Loucy (cell line): ENCODE measurements at regions not wholly inside any gene's neighbourhood (a gene's known extent, or its start where the extent isn't known, plus 50 kb on each side); places are given as distances from the start of the nearest gene placed in this dataset.
"Not testable (repeated sequence)": the region's sequence is repeated elsewhere in the genome, so short reads cannot be mapped to it uniquely, and the experiment has no call there.

Experiments used
- H2AFZ ChIP-seq: fragments of 200-600 bp; sonication (generic); 2 replicates; pipeline ENCODE4 v1.6.0; 2016; ENCODE audit warnings: antibody characterized with exemption, mild to moderate bottlenecking, low read length, moderate library complexity
- H3F3A ChIP-seq: fragments of 200-600 bp; 2 replicates; pipeline ENCODE4 v1.6.0; 2016; ENCODE audit warnings: antibody characterized with exemption, low read depth, mild to moderate bottlenecking
- H3K27me3 ChIP-seq: fragments of 200-600 bp; sonication (generic); 2 replicates; pipeline ENCODE4 v1.6.1; 2014; ENCODE audit warnings: low read length, mild to moderate bottlenecking; ENCODE audit not compliant: insufficient read depth, poor library complexity, severe bottlenecking
- H3K36me3 ChIP-seq: fragments of 200-600 bp; sonication (generic); 2 replicates; pipeline ENCODE4 v1.6.1; 2016; ENCODE audit warnings: low read length; ENCODE audit not compliant: insufficient read depth
- H3K4me1 ChIP-seq: fragments of 200-600 bp; sonication (generic); 2 replicates; pipeline ENCODE4 v1.5.1; 2014; ENCODE audit warnings: low read length, mild to moderate bottlenecking; ENCODE audit not compliant: insufficient read depth, poor library complexity, severe bottlenecking
- H3K4me2 ChIP-seq: fragments of 200-600 bp; sonication (generic); 2 replicates; pipeline ENCODE4 v1.6.0; 2014; ENCODE audit warnings: antibody characterized with exemption, low read length, low read depth, mild to moderate bottlenecking; ENCODE audit not compliant: poor library complexity, severe bottlenecking
- H3K4me3 ChIP-seq: fragments of 200-600 bp; sonication (generic); 2 replicates; pipeline ENCODE4 v1.5.1; 2014; ENCODE audit warnings: low read length, mild to moderate bottlenecking, mixed read lengths; ENCODE audit not compliant: poor library complexity, severe bottlenecking
- H3K79me2 ChIP-seq: fragments of 200-600 bp; sonication (generic); 2 replicates; pipeline ENCODE4 v1.6.1; 2014; ENCODE audit warnings: low read length; ENCODE audit not compliant: insufficient read depth
- H3K9ac ChIP-seq: fragments of 200-600 bp; sonication (generic); 2 replicates; pipeline ENCODE4 v1.6.0; 2014; ENCODE audit warnings: mild to moderate bottlenecking, low read depth, low read length, moderate library complexity; ENCODE audit not compliant: poor library complexity, severe bottlenecking
- H3K9me2 ChIP-seq: fragments of 200-600 bp; sonication (generic); replicated peaks from 2 replicates; pipeline ENCODE4 v1.6.1; 2016; ENCODE audit warnings: low read depth, low read length, mixed read lengths
- H3K9me3 ChIP-seq: fragments of 200-600 bp; sonication (generic); 2 replicates; pipeline ENCODE4 v1.6.1; 2014; ENCODE audit warnings: mild to moderate bottlenecking, antibody characterized with exemption, low read length, low read depth; ENCODE audit not compliant: insufficient read depth
- H4K20me1 ChIP-seq: fragments of 200-600 bp; sonication (generic); 2 replicates; pipeline ENCODE4 v1.6.0; 2014; ENCODE audit warnings: antibody characterized with exemption, low read length, mild to moderate bottlenecking; ENCODE audit not compliant: insufficient read depth, poor library complexity, severe bottlenecking
- CTCF ChIP-seq: fragments of 200-600 bp; sonication (generic); conservative IDR thresholded peaks from 2 replicates; pipeline ENCODE4 v1.5.1; 2014; ENCODE audit warnings: mild to moderate bottlenecking, antibody characterized with exemption, low read length
- EZH2phosphoT487 ChIP-seq: fragments of 200-600 bp; IDR thresholded peaks from 2 replicates; pipeline ENCODE4 v1.6.1; 2018; ENCODE audit warnings: antibody characterized with exemption, mild to moderate bottlenecking, moderate library complexity, borderline replicate concordance

GRCh38 chr14:28398506-28398905 is 368.1 kb upstream of the FOXG1 start:
- Histone ChIP-seq H2AFZ (no peak overlapping the region), H3K9ac (no peak overlapping the region), H3K27me3 (no peaks in the 10 kb centered on the region), H3K4me2 (no peak overlapping the region), H3K9me2 (no peaks in the 10 kb centered on the region), H3K4me1 (no peaks in the 10 kb centered on the region), H4K20me1 (no peaks in the 10 kb centered on the region), H3F3A (no peaks in the 10 kb centered on the region), H3K4me3 (no peak overlapping the region), H3K79me2 (no peaks in the 10 kb centered on the region), H3K9me3 (peaks cover 1% of the 10 kb centered on the region; the same call in 1 of the 2 replicates), H3K36me3 (no peaks in the 10 kb centered on the region)
- TF ChIP-seq EZH2phosphoT487 (no peak), CTCF (no peak)

- H3F3A ChIP-seq, H3K27me3 ChIP-seq, H4K20me1 ChIP-seq, H3K4me1 ChIP-seq, H3K4me2 ChIP-seq, H3K36me3 ChIP-seq, H3K79me2 ChIP-seq, H3K4me3 ChIP-seq, H3K9me2 ChIP-seq, H2AFZ ChIP-seq, H3K9me3 ChIP-seq, H3K9ac ChIP-seq: not testable (repeated sequence)
These were observed 364.9 kb upstream of the FOXG1 start for GRCh38 chr14:28401705-28402104.

GRCh38 chr14:28406196-28406595 is 360.4 kb upstream of the FOXG1 start:
- Histone ChIP-seq H3K9me3 (peaks cover 6% of the 10 kb centered on the region; the same call in 1 of the 2 replicates), H3K27me3 (no peaks in the 10 kb centered on the region), H3K4me3 (no peak overlapping the region), H3K9me2 (no peaks in the 10 kb centered on the region), H2AFZ (no peak overlapping the region), H3K4me2 (no peak overlapping the region), H3K4me1 (no peaks in the 10 kb centered on the region), H3K79me2 (no peaks in the 10 kb centered on the region), H3K9ac (no peak overlapping the region), H3F3A (no peaks in the 10 kb centered on the region), H3K36me3 (no peaks in the 10 kb centered on the region), H4K20me1 (no peaks in the 10 kb centered on the region)
- TF ChIP-seq EZH2phosphoT487 (no peak), CTCF (no peak)

GRCh38 chr14:28407031-28407825 is 359.4 kb upstream of the FOXG1 start:
- H2AFZ ChIP-seq: no peak overlapping the region
- no peaks in the 10 kb centered on the region for H3K36me3 ChIP-seq
- no peaks in the 10 kb centered on the region for H3K4me1 ChIP-seq
- H3K4me2 ChIP-seq: no peak overlapping the region
- no peaks in the 10 kb centered on the region for H3K79me2 ChIP-seq
- no peaks in the 10 kb centered on the region for H3F3A ChIP-seq
- peaks cover 6% of the 10 kb centered on the region; the same call in 1 of the 2 replicates for H3K9me3 ChIP-seq
- H3K27me3 ChIP-seq: no peaks in the 10 kb centered on the region
- H3K9ac ChIP-seq: no peak overlapping the region
- no peak for TF ChIP-seq CTCF
- no peak for TF ChIP-seq EZH2phosphoT487
- no peak overlapping the region for H3K4me3 ChIP-seq
- no peaks in the 10 kb centered on the region for H3K9me2 ChIP-seq
- no peaks in the 10 kb centered on the region for H4K20me1 ChIP-seq
